H9 (cell line): ENCODE measurements at regions not wholly inside any gene's neighbourhood (a gene's known extent, or its start where the extent isn't known, plus 50 kb on each side); places are given as distances from the start of the nearest gene placed in this dataset.

ENCODE experiments used
- DNase-seq: peaks from one replicate; pipeline ENCODE4 v3.0.0-alpha.2; 2017
- H2AFZ ChIP-seq: one replicate; pipeline ENCODE4 v1.6.1; 2013; ENCODE audit warnings: mild to moderate bottlenecking, low read length, control low read depth, moderate library complexity
- H2AK5ac ChIP-seq: 2 replicates; pipeline ENCODE4 v1.6.1; 2013; ENCODE audit warnings: low read length, control low read depth, mixed read lengths; ENCODE audit not compliant: insufficient read length
- H2BK120ac ChIP-seq: one replicate; pipeline ENCODE4 v1.6.1; 2013; ENCODE audit warnings: low read depth, mild to moderate bottlenecking, low read length, control low read depth, inconsistent platforms; ENCODE audit not compliant: poor library complexity, severe bottlenecking
- H2BK12ac ChIP-seq: 2 replicates; pipeline ENCODE4 v1.6.1; 2013; ENCODE audit warnings: low read length, control low read depth, mixed read lengths, low read depth; ENCODE audit not compliant: insufficient read length
- H2BK15ac ChIP-seq: 2 replicates; pipeline ENCODE4 v1.6.1; 2013; ENCODE audit warnings: low read depth, low read length, control low read depth
- H2BK20ac ChIP-seq: one replicate; pipeline ENCODE4 v1.6.1; 2013; ENCODE audit warnings: low read depth, mild to moderate bottlenecking, low read length, control low read depth, inconsistent platforms; ENCODE audit not compliant: poor library complexity, severe bottlenecking
- H2BK5ac ChIP-seq: 2 replicates; pipeline ENCODE4 v1.6.1; 2013; ENCODE audit warnings: low read length, control low read depth, mixed read lengths; ENCODE audit not compliant: insufficient read length
- H3K14ac ChIP-seq: 2 replicates; pipeline ENCODE4 v1.6.1; 2013; ENCODE audit warnings: low read length, control low read depth; ENCODE audit not compliant: insufficient read depth
- H3K18ac ChIP-seq: 2 replicates; pipeline ENCODE4 v1.6.1; 2013; ENCODE audit warnings: low read depth, mild to moderate bottlenecking, mixed read lengths, low read length, control low read depth; ENCODE audit not compliant: insufficient read length
- H3K23ac ChIP-seq: 2 replicates; pipeline ENCODE4 v1.6.1; 2013; ENCODE audit warnings: low read length, control low read depth, mixed read lengths, low read depth; ENCODE audit not compliant: insufficient read length
- H3K23me2 ChIP-seq: 2 replicates; pipeline ENCODE4 v1.6.1; 2013; ENCODE audit warnings: low read depth, mild to moderate bottlenecking, mixed read lengths, low read length, control low read depth; ENCODE audit not compliant: insufficient read length, poor library complexity, severe bottlenecking
- H3K27ac ChIP-seq: 2 replicates; pipeline ENCODE4 v1.5.1; 2013; ENCODE audit warnings: low read length, control low read depth, mixed read lengths, low read depth; ENCODE audit not compliant: insufficient read length
- H3K27me3 ChIP-seq: 2 replicates; pipeline ENCODE4 v1.6.1; 2013; ENCODE audit warnings: low read length, control low read depth, inconsistent platforms; ENCODE audit not compliant: insufficient read depth
- H3K4ac ChIP-seq: 2 replicates; pipeline ENCODE4 v1.6.1; 2013; ENCODE audit warnings: low read depth, mild to moderate bottlenecking, control low read depth, inconsistent platforms, low read length, moderate library complexity
- H3K4me1 ChIP-seq: 2 replicates; pipeline ENCODE4 v1.6.1; 2013; ENCODE audit warnings: low read length, control low read depth, inconsistent platforms; ENCODE audit not compliant: insufficient read depth
- H3K4me2 ChIP-seq: 2 replicates; pipeline ENCODE4 v1.6.1; 2013; ENCODE audit warnings: low read length, control low read depth, mixed read lengths; ENCODE audit not compliant: insufficient read length, insufficient read depth
- H3K56ac ChIP-seq: 2 replicates; pipeline ENCODE4 v1.6.1; 2013; ENCODE audit warnings: low read depth, mild to moderate bottlenecking, mixed read lengths, low read length, control low read depth; ENCODE audit not compliant: insufficient read length
- H3K79me1 ChIP-seq: 2 replicates; pipeline ENCODE4 v1.6.1; 2013; ENCODE audit warnings: low read depth, mild to moderate bottlenecking, moderate library complexity, low read length, control low read depth, inconsistent platforms; ENCODE audit not compliant: insufficient read depth, poor library complexity, severe bottlenecking
- H3K79me2 ChIP-seq: 2 replicates; pipeline ENCODE4 v1.6.1; 2013; ENCODE audit warnings: low read length, control low read depth, inconsistent platforms; ENCODE audit not compliant: insufficient read depth
- H3K9ac ChIP-seq: 2 replicates; pipeline ENCODE4 v1.6.1; 2013; ENCODE audit warnings: low read length, control low read depth, mixed read lengths; ENCODE audit not compliant: insufficient read length; ENCODE audit errors: extremely low read depth
- H3K9me3 ChIP-seq: one replicate; pipeline ENCODE4 v1.6.1; 2013; ENCODE audit warnings: low read depth, low read length, inconsistent platforms; ENCODE audit not compliant: control insufficient read depth
- H3T11ph ChIP-seq: one replicate; pipeline ENCODE4 v1.6.1; 2013; ENCODE audit warnings: mild to moderate bottlenecking, low read length, control low read depth, inconsistent platforms
- H4K20me1 ChIP-seq: one replicate; pipeline ENCODE4 v1.6.1; 2013; ENCODE audit not compliant: control insufficient read depth, insufficient read length, insufficient read depth
- H4K5ac ChIP-seq: 2 replicates; pipeline ENCODE4 v1.6.1; 2013; ENCODE audit warnings: low read depth, mild to moderate bottlenecking, mixed read lengths, low read length, control low read depth; ENCODE audit not compliant: insufficient read length
- H4K8ac ChIP-seq: replicated peaks from 2 replicates; pipeline ENCODE4 v1.6.1; 2013; ENCODE audit warnings: low read length, control low read depth, mixed read lengths, low read depth; ENCODE audit not compliant: insufficient read length
- H4K91ac ChIP-seq: 2 replicates; pipeline ENCODE4 v1.6.1; 2013; ENCODE audit warnings: low read depth, mild to moderate bottlenecking, moderate library complexity, mixed read lengths, low read length, control low read depth; ENCODE audit not compliant: insufficient read length
- H3K27ac Mint-ChIP-seq, 3 experiments: 2 replicates in 2 of 3; 3 replicates in 1 of 3; pipeline ENCODE4 v1.8.0; 2020 to 2021; ENCODE audit warnings: mixed read lengths in 3 of 3, mild to moderate bottlenecking in 1 of 3, moderate library complexity in 1 of 3
- H3K27me3 Mint-ChIP-seq: 2 replicates; pipeline ENCODE4 v1.8.0; 2021; ENCODE audit warnings: low read depth, mild to moderate bottlenecking, moderate library complexity, mixed read lengths
- H3K36me3 Mint-ChIP-seq, 3 experiments: 2 replicates in 2 of 3; 3 replicates in 1 of 3; pipeline ENCODE4 v1.8.0; 2020 to 2021; ENCODE audit warnings: low read depth in 3 of 3, mixed read lengths in 3 of 3; ENCODE audit not compliant: insufficient read depth in 1 of 3
- H3K4me1 Mint-ChIP-seq, 2 experiments: 2 replicates each; pipeline ENCODE4 v1.8.0; 2020; ENCODE audit warnings: mixed read lengths in 2 of 2
- H3K4me3 Mint-ChIP-seq, 2 experiments: 2 replicates in 1 of 2; 3 replicates in 1 of 2; pipeline ENCODE4 v1.8.0; 2020 to 2021; ENCODE audit warnings: mild to moderate bottlenecking in 2 of 2, mixed read lengths in 2 of 2, moderate library complexity in 1 of 2
- H3K9me3 Mint-ChIP-seq, 2 experiments: 2 replicates in 1 of 2; 3 replicates in 1 of 2; pipeline ENCODE4 v1.8.0; 2020; ENCODE audit warnings: mild to moderate bottlenecking in 2 of 2, mixed read lengths in 2 of 2, moderate library complexity in 1 of 2
- CTCF ChIP-seq: fragments of 200-600 bp; sonication (generic); conservative IDR thresholded peaks from 3 replicates; pipeline ENCODE4 v1.8.0; 2021; ENCODE audit warnings: antibody characterized with exemption, mild to moderate bottlenecking
- WGBS: extraction: QIAGEN DNeasy Blood & Tissue Kit; methylation state at CpG from one replicate; pipeline ENCODE4 v1.1.7; 2013; ENCODE audit warnings: missing lambda C conversion rate, low lambda C conversion rate, mixed read lengths; ENCODE audit not compliant: insufficient read length; ENCODE audit errors: extremely low coverage; 5-methylcytosine and 5-hydroxymethylcytosine counted together

GRCh38 chr6:67121115-67121514 lies 1414.1 kb upstream of the EYS start:
- H3K27ac ChIP-seq, result no peak overlapping the region
- no peak overlapping the region for H4K8ac ChIP-seq
- H2BK120ac ChIP-seq, result no peak overlapping the region
- WGBS, result no CpG with 5 or more reads among the region's 3 CpGs
- H4K5ac ChIP-seq, result no peak overlapping the region
- H2AK5ac ChIP-seq, result no peak overlapping the region
- H4K91ac ChIP-seq, result no peak overlapping the region
- H3K79me1 ChIP-seq, result no peaks in the 10 kb centered on the region
- H3K27me3 ChIP-seq, result no peaks in the 10 kb centered on the region
- H3K56ac ChIP-seq, result no peak overlapping the region
- no peak overlapping the region for H3K4me2 ChIP-seq
- H3K4me3 Mint-ChIP-seq, result no peak overlapping the region
- no peak overlapping the region for H3K27ac Mint-ChIP-seq
- H3K14ac ChIP-seq, result no peak overlapping the region
- H3T11ph ChIP-seq, result no peak overlapping the region
- H3K79me2 ChIP-seq, result no peaks in the 10 kb centered on the region
- no peak for TF ChIP-seq CTCF
- no peaks in the 10 kb centered on the region for H3K9me3 ChIP-seq
- H3K23me2 ChIP-seq, result no peaks in the 10 kb centered on the region
- peaks cover 2 to 3% of the 10 kb centered on the region in 2 experiments; a peak in 4 of 5 replicates for H3K9me3 Mint-ChIP-seq
- H3K36me3 Mint-ChIP-seq, result no peaks in the 10 kb centered on the region
- H2AFZ ChIP-seq, result no peak overlapping the region
- no peak for DNase-seq
- no peak overlapping the region for H2BK15ac ChIP-seq
- H2BK12ac ChIP-seq, result no peak overlapping the region
- no peak overlapping the region for H3K4ac ChIP-seq
- no peaks in the 10 kb centered on the region for H3K4me1 Mint-ChIP-seq
- H2BK5ac ChIP-seq, result no peak overlapping the region
- no peak overlapping the region for H3K9ac ChIP-seq
- H3K18ac ChIP-seq, result no peak overlapping the region
- H3K4me1 ChIP-seq, result no peaks in the 10 kb centered on the region
- H3K27me3 Mint-ChIP-seq, result no peaks in the 10 kb centered on the region
- no peak overlapping the region for H2BK20ac ChIP-seq
- no peak overlapping the region for H3K23ac ChIP-seq
- H4K20me1 ChIP-seq, result no peaks in the 10 kb centered on the region
